Uterus (tissue), 2 donors: ENCODE measurements at regions not wholly inside any gene's neighbourhood (a gene's known extent, or its start where the extent isn't known, plus 50 kb on each side); places are given as distances from the start of the nearest gene placed in this dataset.

Experiments used
- CTCF ChIP-seq, 4 experiments: fragments of 200-600 bp in 2 of 4; fragments of 450-650 bp in 2 of 4; sonication (generic) in 2 of 4; IDR thresholded peaks; one replicate each; pipeline ENCODE4 v1.5.1; 2016 to 2019; ENCODE audit warnings: antibody characterized with exemption in 4 of 4, mild to moderate bottlenecking in 2 of 4, moderate library complexity in 1 of 4
- POLR2A ChIP-seq, 2 donors: fragments of 450-650 bp; IDR thresholded peaks; one replicate each; pipeline ENCODE4 v1.6.1; 2016; ENCODE audit warnings: antibody characterized with exemption in 2 of 2, mild to moderate bottlenecking in 1 of 2, moderate library complexity in 1 of 2

- TF ChIP-seq CTCF (IDR thresholded peaks at IDR 0.05): no peak
- TF ChIP-seq POLR2A (IDR thresholded peaks at IDR 0.05): no peak
These were observed 1472.4 kb downstream of the SI start for GRCh38 chr3:163605915-163606314.
